ENCODE measurements at regions not wholly inside any gene's neighbourhood (a gene's known extent, or its start where the extent isn't known, plus 50 kb on each side); places are given as distances from the start of the nearest gene placed in this dataset.

DNA sequence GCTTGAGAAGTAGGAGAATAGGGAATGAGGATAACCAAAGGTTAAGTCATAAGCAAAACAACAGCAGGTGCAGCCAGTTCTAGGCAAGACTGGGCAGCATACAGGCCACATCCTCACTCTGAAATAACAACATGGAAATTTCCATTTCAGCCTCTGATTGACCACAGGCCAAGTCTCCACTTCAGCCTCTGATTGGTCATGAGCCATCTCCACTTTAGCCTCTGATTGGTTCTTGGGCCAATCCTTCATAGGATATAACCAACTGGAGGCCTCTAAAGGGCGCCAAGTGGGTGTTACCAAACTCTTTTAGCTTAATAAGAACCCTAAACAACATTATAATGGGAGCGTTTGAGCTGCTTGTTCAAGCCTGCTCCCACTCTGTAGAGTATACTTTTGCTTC, 512.0 kb downstream of the NPIPA7 start:
- no peak for TF ChIP-seq EZH2phosphoT487 (IDR thresholded peaks at IDR 0.05; ENCODE audit: insufficient read depth, low read depth)
- no peak for TF ChIP-seq EZH2 (IDR thresholded peaks at IDR 0.05; ENCODE audit: insufficient read depth, poor library complexity, severe bottlenecking)
